GM19328 (cell line): ENCODE measurements at regions not wholly inside any gene's neighbourhood (a gene's known extent, or its start where the extent isn't known, plus 50 kb on each side); places are given as distances from the start of the nearest gene placed in this dataset.
"Not testable (repeated sequence)": the region's sequence is repeated elsewhere in the genome, so short reads cannot be mapped to it uniquely, and the experiment has no call there.

Experiments used
- ATAC-seq: cut with Tn5 transposase; IDR thresholded peaks from one replicate; pipeline ENCODE4 v1.9.1; 2021; ENCODE audit warnings: mild to moderate bottlenecking, moderate library complexity; ENCODE audit not compliant: unreplicated experiment

GRCh38 chr10:30703446-30703845, 73.9 kb upstream of the LYZL2 start:
- ATAC-seq: not testable (repeated sequence)

GRCh38 chr10:30702860-30703259, 73.3 kb upstream of the LYZL2 start:
- ATAC-seq: no peak

GRCh38 chr10:30701451-30702173, 72.1 kb upstream of the LYZL2 start:
- ATAC-seq: peak; percentile 47

GRCh38 chr10:30697806-30698205, 68.3 kb upstream of the LYZL2 start:
- ATAC-seq: no peak

- ATAC-seq: not testable (repeated sequence)
Measured at GRCh38 chr10:30697221-30697620, 67.7 kb upstream of the LYZL2 start.

- not testable (repeated sequence) for ATAC-seq
Measured at GRCh38 chr10:30696416-30697185, 67.0 kb upstream of the LYZL2 start.

GRCh38 chr10:30695481-30696236, 66.1 kb upstream of the LYZL2 start:
- not testable (repeated sequence) for ATAC-seq

GRCh38 chr10:30694518-30695228, 65.1 kb upstream of the LYZL2 start:
- ATAC-seq: no peak

GRCh38 chr10:30691639-30692015, 62.1 kb upstream of the LYZL2 start:
- ATAC-seq: no peak

- not testable (repeated sequence) for ATAC-seq
Measured at GRCh38 chr10:30690948-30691638, 61.5 kb upstream of the LYZL2 start.

GRCh38 chr10:30688456-30688855, 58.9 kb upstream of the LYZL2 start:
- ATAC-seq: no peak

- ATAC-seq: no peak
Measured at GRCh38 chr10:30687698-30688213, 58.2 kb upstream of the LYZL2 start.

GRCh38 chr10:30686708-30687107, 57.2 kb upstream of the LYZL2 start:
- no peak for ATAC-seq

GRCh38 chr10:30683496-30683895, 53.9 kb upstream of the LYZL2 start:
- no peak for ATAC-seq

- not testable (repeated sequence) for ATAC-seq
Measured at GRCh38 chr10:30682377-30683199, 53.0 kb upstream of the LYZL2 start.

GRCh38 chr10:30680908-30681307, 51.4 kb upstream of the LYZL2 start:
- no peak for ATAC-seq
